HCT116 (cell line): ENCODE measurements at regions not wholly inside any gene's neighbourhood (a gene's known extent, or its start where the extent isn't known, plus 50 kb on each side); places are given as distances from the start of the nearest gene placed in this dataset.

ENCODE experiments used
- CBX3 ChIP-seq: IDR thresholded peaks from 2 replicates; pipeline ENCODE4 v1.6.1; 2012; ENCODE audit warnings: low read depth
- ELF1 ChIP-seq: IDR thresholded peaks from 2 replicates; pipeline ENCODE4 v1.6.1; 2012; ENCODE audit warnings: low read depth, borderline replicate concordance
- EZH2 ChIP-seq: fragments of 200-600 bp; sonication (generic); IDR thresholded peaks from 2 replicates; pipeline ENCODE4 v1.6.1; 2017; ENCODE audit warnings: antibody characterized with exemption, mixed run types
- EZH2phosphoT487 ChIP-seq: fragments of 200-600 bp; IDR thresholded peaks from 2 replicates; pipeline ENCODE4 v1.6.1; 2018; ENCODE audit warnings: antibody characterized with exemption, borderline replicate concordance
- POLR2A ChIP-seq: IDR thresholded peaks from 2 replicates; pipeline ENCODE4 v1.7.0; 2011; ENCODE audit warnings: borderline replicate concordance; ENCODE audit not compliant: insufficient read depth, insufficient read length; ENCODE audit errors: extremely low read depth
- POLR2AphosphoS5 ChIP-seq: IDR thresholded peaks from 2 replicates; pipeline ENCODE4 v1.6.1; 2011; ENCODE audit warnings: mild to moderate bottlenecking, low read depth, low read length, moderate library complexity
- RAD21 ChIP-seq: IDR thresholded peaks from 2 replicates; pipeline ENCODE4 v1.6.1; 2012; ENCODE audit warnings: low read depth, mild to moderate bottlenecking
- YY1 ChIP-seq: IDR thresholded peaks from 2 replicates; pipeline ENCODE4 v1.6.1; 2011; ENCODE audit warnings: low read length, low read depth, moderate library complexity, mild to moderate bottlenecking; ENCODE audit not compliant: insufficient replicate concordance; ENCODE audit errors: extremely low read depth
- TF ChIP-seq, protein P1 (sequence below): IDR thresholded peaks from 2 replicates; pipeline ENCODE4 v1.6.1; 2012
- TF ChIP-seq, protein P2 (sequence below), 3 experiments: fragments of 200-600 bp in 1 of 3; sonication (generic) in 1 of 3; IDR thresholded peaks in 2 of 3; conservative IDR thresholded peaks in 1 of 3; 2 replicates each; pipeline ENCODE4 v1.5.1; 2012 to 2017; ENCODE audit warnings: low read depth in 2 of 3, low read length in 2 of 3, antibody characterized with exemption in 1 of 3, borderline replicate concordance in 1 of 3, control low read depth in 1 of 3, mild to moderate bottlenecking in 1 of 3, mixed read lengths in 1 of 3, mixed run types in 1 of 3, moderate library complexity in 1 of 3; ENCODE audit not compliant: insufficient read depth in 1 of 3
- TF ChIP-seq, protein P3 (sequence below): IDR thresholded peaks from 2 replicates; pipeline ENCODE4 v1.6.1; 2012; ENCODE audit warnings: low read depth
- TF ChIP-seq, protein P4 (sequence below): IDR thresholded peaks from 2 replicates; pipeline ENCODE4 v1.6.1; 2012
- TF ChIP-seq, protein P5 (sequence below): IDR thresholded peaks from 2 replicates; pipeline ENCODE4 v1.6.1; 2011; ENCODE audit warnings: mild to moderate bottlenecking, low read length, moderate library complexity; ENCODE audit not compliant: insufficient replicate concordance; ENCODE audit errors: extremely low read depth

DNA sequence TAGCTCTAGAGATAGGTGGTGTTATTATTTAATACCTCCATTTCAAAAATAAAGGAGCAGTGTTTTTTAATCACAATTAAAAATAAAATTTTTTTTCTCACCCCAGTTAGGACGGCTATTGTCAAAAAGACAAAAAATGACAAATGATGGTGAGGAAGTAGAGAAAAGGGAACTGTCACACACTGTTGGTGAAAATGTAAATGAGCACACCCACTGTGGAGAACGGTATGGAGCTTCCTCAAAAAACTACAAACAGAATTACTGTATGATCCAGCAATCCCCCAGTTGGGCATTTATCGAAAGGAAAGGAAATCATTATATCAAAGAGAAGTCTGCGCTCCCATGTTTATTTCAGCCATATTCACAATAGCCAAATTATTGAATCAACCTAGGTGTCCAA is 148.7 kb upstream of the NR5A2 start:
- TF ChIP-seq, protein P1, sequence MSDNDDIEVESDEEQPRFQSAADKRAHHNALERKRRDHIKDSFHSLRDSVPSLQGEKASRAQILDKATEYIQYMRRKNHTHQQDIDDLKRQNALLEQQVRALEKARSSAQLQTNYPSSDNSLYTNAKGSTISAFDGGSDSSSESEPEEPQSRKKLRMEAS: no peak
- TF ChIP-seq YY1 (no peak), EZH2 (no peak), EZH2phosphoT487 (no peak), CBX3 (no peak), POLR2A (no peak), RAD21 (no peak), ELF1 (no peak), POLR2AphosphoS5 (no peak)
- TF ChIP-seq, protein P2, sequence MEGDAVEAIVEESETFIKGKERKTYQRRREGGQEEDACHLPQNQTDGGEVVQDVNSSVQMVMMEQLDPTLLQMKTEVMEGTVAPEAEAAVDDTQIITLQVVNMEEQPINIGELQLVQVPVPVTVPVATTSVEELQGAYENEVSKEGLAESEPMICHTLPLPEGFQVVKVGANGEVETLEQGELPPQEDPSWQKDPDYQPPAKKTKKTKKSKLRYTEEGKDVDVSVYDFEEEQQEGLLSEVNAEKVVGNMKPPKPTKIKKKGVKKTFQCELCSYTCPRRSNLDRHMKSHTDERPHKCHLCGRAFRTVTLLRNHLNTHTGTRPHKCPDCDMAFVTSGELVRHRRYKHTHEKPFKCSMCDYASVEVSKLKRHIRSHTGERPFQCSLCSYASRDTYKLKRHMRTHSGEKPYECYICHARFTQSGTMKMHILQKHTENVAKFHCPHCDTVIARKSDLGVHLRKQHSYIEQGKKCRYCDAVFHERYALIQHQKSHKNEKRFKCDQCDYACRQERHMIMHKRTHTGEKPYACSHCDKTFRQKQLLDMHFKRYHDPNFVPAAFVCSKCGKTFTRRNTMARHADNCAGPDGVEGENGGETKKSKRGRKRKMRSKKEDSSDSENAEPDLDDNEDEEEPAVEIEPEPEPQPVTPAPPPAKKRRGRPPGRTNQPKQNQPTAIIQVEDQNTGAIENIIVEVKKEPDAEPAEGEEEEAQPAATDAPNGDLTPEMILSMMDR (IDR thresholded peaks at IDR 0.05 in 2 of 3, conservative IDR thresholded peaks at IDR 0.05 in 1 of 3; ENCODE audit: borderline replicate concordance in 1 of 3, insufficient read depth in 1 of 3, low read depth in 2 of 3, low read length in 2 of 3): no peak
- TF ChIP-seq, protein P3, sequence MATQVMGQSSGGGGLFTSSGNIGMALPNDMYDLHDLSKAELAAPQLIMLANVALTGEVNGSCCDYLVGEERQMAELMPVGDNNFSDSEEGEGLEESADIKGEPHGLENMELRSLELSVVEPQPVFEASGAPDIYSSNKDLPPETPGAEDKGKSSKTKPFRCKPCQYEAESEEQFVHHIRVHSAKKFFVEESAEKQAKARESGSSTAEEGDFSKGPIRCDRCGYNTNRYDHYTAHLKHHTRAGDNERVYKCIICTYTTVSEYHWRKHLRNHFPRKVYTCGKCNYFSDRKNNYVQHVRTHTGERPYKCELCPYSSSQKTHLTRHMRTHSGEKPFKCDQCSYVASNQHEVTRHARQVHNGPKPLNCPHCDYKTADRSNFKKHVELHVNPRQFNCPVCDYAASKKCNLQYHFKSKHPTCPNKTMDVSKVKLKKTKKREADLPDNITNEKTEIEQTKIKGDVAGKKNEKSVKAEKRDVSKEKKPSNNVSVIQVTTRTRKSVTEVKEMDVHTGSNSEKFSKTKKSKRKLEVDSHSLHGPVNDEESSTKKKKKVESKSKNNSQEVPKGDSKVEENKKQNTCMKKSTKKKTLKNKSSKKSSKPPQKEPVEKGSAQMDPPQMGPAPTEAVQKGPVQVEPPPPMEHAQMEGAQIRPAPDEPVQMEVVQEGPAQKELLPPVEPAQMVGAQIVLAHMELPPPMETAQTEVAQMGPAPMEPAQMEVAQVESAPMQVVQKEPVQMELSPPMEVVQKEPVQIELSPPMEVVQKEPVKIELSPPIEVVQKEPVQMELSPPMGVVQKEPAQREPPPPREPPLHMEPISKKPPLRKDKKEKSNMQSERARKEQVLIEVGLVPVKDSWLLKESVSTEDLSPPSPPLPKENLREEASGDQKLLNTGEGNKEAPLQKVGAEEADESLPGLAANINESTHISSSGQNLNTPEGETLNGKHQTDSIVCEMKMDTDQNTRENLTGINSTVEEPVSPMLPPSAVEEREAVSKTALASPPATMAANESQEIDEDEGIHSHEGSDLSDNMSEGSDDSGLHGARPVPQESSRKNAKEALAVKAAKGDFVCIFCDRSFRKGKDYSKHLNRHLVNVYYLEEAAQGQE: no peak
- TF ChIP-seq, protein P4, sequence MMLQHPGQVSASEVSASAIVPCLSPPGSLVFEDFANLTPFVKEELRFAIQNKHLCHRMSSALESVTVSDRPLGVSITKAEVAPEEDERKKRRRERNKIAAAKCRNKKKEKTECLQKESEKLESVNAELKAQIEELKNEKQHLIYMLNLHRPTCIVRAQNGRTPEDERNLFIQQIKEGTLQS: no peak
- TF ChIP-seq, protein P5, sequence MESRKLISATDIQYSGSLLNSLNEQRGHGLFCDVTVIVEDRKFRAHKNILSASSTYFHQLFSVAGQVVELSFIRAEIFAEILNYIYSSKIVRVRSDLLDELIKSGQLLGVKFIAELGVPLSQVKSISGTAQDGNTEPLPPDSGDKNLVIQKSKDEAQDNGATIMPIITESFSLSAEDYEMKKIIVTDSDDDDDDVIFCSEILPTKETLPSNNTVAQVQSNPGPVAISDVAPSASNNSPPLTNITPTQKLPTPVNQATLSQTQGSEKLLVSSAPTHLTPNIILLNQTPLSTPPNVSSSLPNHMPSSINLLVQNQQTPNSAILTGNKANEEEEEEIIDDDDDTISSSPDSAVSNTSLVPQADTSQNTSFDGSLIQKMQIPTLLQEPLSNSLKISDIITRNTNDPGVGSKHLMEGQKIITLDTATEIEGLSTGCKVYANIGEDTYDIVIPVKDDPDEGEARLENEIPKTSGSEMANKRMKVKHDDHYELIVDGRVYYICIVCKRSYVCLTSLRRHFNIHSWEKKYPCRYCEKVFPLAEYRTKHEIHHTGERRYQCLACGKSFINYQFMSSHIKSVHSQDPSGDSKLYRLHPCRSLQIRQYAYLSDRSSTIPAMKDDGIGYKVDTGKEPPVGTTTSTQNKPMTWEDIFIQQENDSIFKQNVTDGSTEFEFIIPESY: no peak
